GM23338 (cell line): ENCODE measurements at regions not wholly inside any gene's neighbourhood (a gene's known extent, or its start where the extent isn't known, plus 50 kb on each side); places are given as distances from the start of the nearest gene placed in this dataset.

Experiments used
- CTCF ChIP-seq, 2 experiments: fragments of 200-600 bp in 1 of 2; sonication (generic) in 1 of 2; conservative IDR thresholded peaks; 2 replicates each; pipeline versions ENCODE4 v1.5.1 to v1.6.1; 2016 to 2017; ENCODE audit warnings: antibody characterized with exemption in 2 of 2, low read depth in 2 of 2, mild to moderate bottlenecking in 2 of 2, moderate library complexity in 1 of 2
- ETS1 ChIP-seq: IDR thresholded peaks from 2 replicates; pipeline ENCODE4 v1.6.1; 2016; ENCODE audit warnings: antibody characterized with exemption
- NANOG ChIP-seq: IDR thresholded peaks from 2 replicates; pipeline ENCODE4 v1.6.1; 2016; ENCODE audit warnings: antibody characterized with exemption, borderline replicate concordance
- POLR2AphosphoS5 ChIP-seq: IDR thresholded peaks from 2 replicates; pipeline ENCODE4 v1.6.1; 2016; ENCODE audit warnings: antibody characterized with exemption, low read depth
- REST ChIP-seq: IDR thresholded peaks from one replicate; pipeline ENCODE4 v1.6.1; 2018; ENCODE audit warnings: antibody characterized with exemption; ENCODE audit not compliant: unreplicated experiment
- STAT1 ChIP-seq: IDR thresholded peaks from one replicate; pipeline ENCODE4 v1.6.1; 2016; ENCODE audit warnings: antibody characterized with exemption; ENCODE audit not compliant: unreplicated experiment
- ZNF331 ChIP-seq: fragments of 250-450 bp; sonication (Bioruptor Pico); IDR thresholded peaks from 2 replicates; pipeline ENCODE4 v1.5.0; 2020; ENCODE audit warnings: low read depth, mild to moderate bottlenecking, moderate library complexity
- ZNF462 ChIP-seq: fragments of 250-450 bp; sonication (Bioruptor Pico); IDR thresholded peaks from 2 replicates; pipeline ENCODE4 v1.5.0; 2020; ENCODE audit warnings: mild to moderate bottlenecking, moderate library complexity

GRCh38 chr13:99080131-99080530 is 102.3 kb upstream of the DOCK9 start (continued):
- TF ChIP-seq ZNF462 (CRISPR knock-in tag) (no peak), REST (no peak), STAT1 (no peak), ZNF331 (CRISPR knock-in tag) (no peak), NANOG (no peak), POLR2AphosphoS5 (no peak), CTCF (conservative IDR thresholded peaks at IDR 0.05; ENCODE audit: low read depth in 2 of 2) (no peak), ETS1 (no peak)
